ENCODE measurements at regions not wholly inside any gene's neighbourhood (a gene's known extent, or its start where the extent isn't known, plus 50 kb on each side); places are given as distances from the start of the nearest gene placed in this dataset.

GRCh38 chr2:65565681-65566080 lies 133.3 kb upstream of the SPRED2 start:
- TF ChIP-seq CTCF (IDR thresholded peaks at IDR 0.05) (no peak), POLR2A (IDR thresholded peaks at IDR 0.05) (no peak)
